ENCODE measurements at regions not wholly inside any gene's neighbourhood (a gene's known extent, or its start where the extent isn't known, plus 50 kb on each side); places are given as distances from the start of the nearest gene placed in this dataset.

DNA sequence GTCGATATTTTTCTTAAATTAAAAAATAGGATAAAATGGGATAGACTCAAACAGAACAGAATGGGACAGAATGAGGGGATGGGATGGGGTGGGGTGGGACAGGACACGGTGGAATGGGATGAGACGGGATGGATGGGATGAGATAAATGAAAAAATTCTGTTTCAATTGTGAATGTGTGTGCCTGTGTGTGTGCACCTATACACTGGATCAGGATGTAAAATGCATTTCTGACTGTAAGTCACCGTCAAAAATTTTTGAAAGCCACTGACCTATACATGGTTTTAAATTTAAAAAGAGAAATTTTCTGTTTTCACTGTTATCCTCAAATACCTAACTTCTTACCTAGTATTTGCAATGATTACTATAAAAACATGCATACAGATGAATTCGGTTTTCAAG, 108.7 kb upstream of the UBE2E2 start:
- Histone ChIP-seq H3K27me3 (ENCODE audit: control insufficient read depth, insufficient read depth, low read length) (no peaks in the 10 kb centered on the region), H3K4me3 (ENCODE audit: low read depth, low read length) (no peak overlapping the region), H3K36me3 (ENCODE audit: control insufficient read depth, insufficient read depth, low read length) (no peaks in the 10 kb centered on the region)
- ChIA-PET POLR2A (no interaction called here), CTCF (interaction anchor here (1.3 kb wide), 1 partner anchor 75 kb away, joined by 3 read pairs; no protein-coding TSS in a partner anchor)
- TF ChIP-seq, protein P1, sequence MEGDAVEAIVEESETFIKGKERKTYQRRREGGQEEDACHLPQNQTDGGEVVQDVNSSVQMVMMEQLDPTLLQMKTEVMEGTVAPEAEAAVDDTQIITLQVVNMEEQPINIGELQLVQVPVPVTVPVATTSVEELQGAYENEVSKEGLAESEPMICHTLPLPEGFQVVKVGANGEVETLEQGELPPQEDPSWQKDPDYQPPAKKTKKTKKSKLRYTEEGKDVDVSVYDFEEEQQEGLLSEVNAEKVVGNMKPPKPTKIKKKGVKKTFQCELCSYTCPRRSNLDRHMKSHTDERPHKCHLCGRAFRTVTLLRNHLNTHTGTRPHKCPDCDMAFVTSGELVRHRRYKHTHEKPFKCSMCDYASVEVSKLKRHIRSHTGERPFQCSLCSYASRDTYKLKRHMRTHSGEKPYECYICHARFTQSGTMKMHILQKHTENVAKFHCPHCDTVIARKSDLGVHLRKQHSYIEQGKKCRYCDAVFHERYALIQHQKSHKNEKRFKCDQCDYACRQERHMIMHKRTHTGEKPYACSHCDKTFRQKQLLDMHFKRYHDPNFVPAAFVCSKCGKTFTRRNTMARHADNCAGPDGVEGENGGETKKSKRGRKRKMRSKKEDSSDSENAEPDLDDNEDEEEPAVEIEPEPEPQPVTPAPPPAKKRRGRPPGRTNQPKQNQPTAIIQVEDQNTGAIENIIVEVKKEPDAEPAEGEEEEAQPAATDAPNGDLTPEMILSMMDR (IDR thresholded peaks at IDR 0.05; ENCODE audit: insufficient read depth, low read depth, low read length) = no peak
- DNase-seq (ENCODE audit: low read depth) = no peak

DNA sequence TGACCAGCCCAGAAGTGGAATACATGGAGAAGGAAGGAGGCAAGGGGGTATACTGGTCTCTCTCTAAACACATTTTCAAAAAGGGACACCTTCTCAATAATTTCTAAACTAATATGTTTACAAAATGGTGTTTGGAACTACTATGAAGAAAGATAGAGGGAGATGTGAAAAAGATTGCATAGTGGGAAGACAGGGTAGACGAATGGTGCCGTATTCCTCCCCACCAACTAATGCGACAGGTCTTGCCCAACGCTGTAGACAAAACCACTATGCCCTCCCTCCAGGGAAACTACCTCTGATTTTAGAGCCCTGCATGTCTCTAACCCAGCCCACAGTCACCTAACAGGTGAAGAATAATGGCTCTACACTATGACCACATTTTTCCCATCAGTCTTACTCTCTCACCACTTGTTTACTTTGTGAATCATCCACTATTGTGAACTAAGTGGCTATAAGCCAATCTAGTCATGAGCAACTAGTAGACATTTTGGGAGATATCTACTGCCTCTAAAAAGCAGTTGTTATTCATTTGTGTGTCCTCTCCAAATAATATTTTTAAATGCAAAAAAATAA, 108.2 kb upstream of the UBE2E2 start:
- POLR2A ChIA-PET = no interaction called here
- DNase-seq (ENCODE audit: low read depth) = no peak
- Histone ChIP-seq H3K36me3 (ENCODE audit: control insufficient read depth, insufficient read depth, low read length) (no peaks in the 10 kb centered on the region), H3K4me3 (ENCODE audit: low read depth, low read length) (no peak overlapping the region), H3K27me3 (ENCODE audit: control insufficient read depth, insufficient read depth, low read length) (no peaks in the 10 kb centered on the region)
- TF ChIP-seq, protein P1 (IDR thresholded peaks at IDR 0.05; ENCODE audit: insufficient read depth, low read depth, low read length) = no peak
- CTCF ChIA-PET = no interaction called here

DNA sequence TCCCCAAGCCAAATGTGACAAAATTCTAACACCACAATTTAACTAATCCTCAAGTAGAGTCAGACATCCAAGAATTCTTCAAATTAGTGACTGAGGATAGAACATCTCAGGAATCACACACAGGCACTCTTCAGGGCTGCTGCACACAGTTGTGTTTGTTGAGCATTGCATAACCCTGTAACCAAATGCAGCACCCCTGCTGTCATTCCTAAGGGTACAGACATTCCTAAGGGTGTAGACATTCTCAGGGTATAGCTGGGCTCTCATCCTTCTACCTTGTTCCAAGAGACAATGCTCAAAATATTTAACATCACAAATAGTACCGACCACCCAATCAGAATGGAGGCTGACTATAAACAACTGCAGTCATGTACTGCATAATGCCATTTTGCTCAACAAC, 107.1 kb upstream of the UBE2E2 start:
- POLR2A ChIA-PET = no interaction called here
- TF ChIP-seq, protein P1 (IDR thresholded peaks at IDR 0.05; ENCODE audit: insufficient read depth, low read depth, low read length) = no peak
- CTCF ChIA-PET = no interaction called here
- no peak overlapping the region for H3K4me3 ChIP-seq (ENCODE audit: low read depth, low read length)
- no peaks in the 10 kb centered on the region for H3K36me3 ChIP-seq (ENCODE audit: control insufficient read depth, insufficient read depth, low read length)
- DNase-seq (ENCODE audit: low read depth) = no peak
- H3K27me3 ChIP-seq (ENCODE audit: control insufficient read depth, insufficient read depth, low read length) = no peaks in the 10 kb centered on the region

DNA sequence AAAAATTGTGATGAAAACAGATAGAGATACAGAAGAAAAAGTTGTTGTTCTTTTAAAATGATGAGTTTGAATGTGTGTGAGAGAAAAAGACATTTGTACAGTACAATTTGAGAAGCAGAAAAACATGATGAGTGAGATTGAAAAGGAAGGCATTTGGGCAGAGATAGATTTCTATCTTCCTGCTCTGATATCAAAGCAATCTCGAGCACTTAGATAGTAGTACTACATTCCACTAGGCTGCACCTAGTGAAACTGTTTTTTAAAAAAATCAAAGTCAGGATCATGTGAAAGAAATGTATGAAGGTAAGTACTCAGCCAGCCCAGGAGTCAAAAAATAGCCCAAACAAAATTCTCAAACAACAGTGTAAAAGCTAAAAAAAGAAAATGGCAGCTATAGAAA, 104.1 kb upstream of the UBE2E2 start:
- no peaks in the 10 kb centered on the region for H3K36me3 ChIP-seq (ENCODE audit: control insufficient read depth, insufficient read depth, low read length)
- POLR2A ChIA-PET = no interaction called here
- CTCF ChIA-PET = interaction anchor here (0.7 kb wide), 1 partner anchor 10 kb away, joined by 4 read pairs; no protein-coding TSS in a partner anchor

DNA sequence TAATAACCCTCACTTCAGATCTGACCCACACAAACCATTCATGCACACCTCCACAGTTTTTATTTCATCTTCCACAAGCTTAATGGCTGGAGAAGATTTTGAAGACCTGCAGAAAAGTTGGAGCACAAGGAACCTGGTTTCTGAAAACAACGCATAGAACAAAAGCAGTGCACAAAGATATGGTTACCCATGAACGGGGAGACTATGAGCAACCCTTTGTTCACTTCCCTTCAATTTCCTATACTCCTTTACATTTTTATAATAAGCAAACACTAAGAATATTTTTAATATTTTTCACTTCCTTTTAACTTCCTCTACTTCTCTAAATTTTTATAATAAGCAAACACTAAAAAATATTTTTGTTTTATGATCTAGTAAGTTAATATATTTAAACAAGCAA, 103.5 kb upstream of the UBE2E2 start:
- ChIA-PET CTCF (no interaction called here), POLR2A (no interaction called here)
- Histone ChIP-seq H3K27me3 (ENCODE audit: control insufficient read depth, insufficient read depth, low read length) (no peaks in the 10 kb centered on the region), H3K36me3 (ENCODE audit: control insufficient read depth, insufficient read depth, low read length) (no peaks in the 10 kb centered on the region), H3K4me3 (ENCODE audit: low read depth, low read length) (no peak overlapping the region)
- DNase-seq (ENCODE audit: low read depth) = no peak
- TF ChIP-seq, protein P1 (IDR thresholded peaks at IDR 0.05; ENCODE audit: insufficient read depth, low read depth, low read length) = no peak

More for the DNA sequence above, 104.1 kb upstream of the UBE2E2 start:
- no peak for DNase-seq (ENCODE audit: low read depth)
- Histone ChIP-seq H3K4me3 (ENCODE audit: low read depth, low read length) (no peak overlapping the region), H3K27me3 (ENCODE audit: control insufficient read depth, insufficient read depth, low read length) (no peaks in the 10 kb centered on the region)
- TF ChIP-seq, protein P1 (IDR thresholded peaks at IDR 0.05; ENCODE audit: insufficient read depth, low read depth, low read length) = no peak

Data from BJ (cell line).